OCI-LY3 (cell line): ENCODE measurements at regions not wholly inside any gene's neighbourhood (a gene's known extent, or its start where the extent isn't known, plus 50 kb on each side); places are given as distances from the start of the nearest gene placed in this dataset.

Source experiments
- CTCF ChIP-seq: fragments of 200-600, 300-600 bp; sonication (generic); IDR thresholded peaks from 2 replicates; pipeline ENCODE4 v1.5.1; 2014; ENCODE audit warnings: antibody characterized with exemption, low read length, low read depth
- EZH2phosphoT487 ChIP-seq: fragments of 200-600 bp; shearing (Covaris generic); IDR thresholded peaks from 2 replicates; pipeline ENCODE4 v1.6.1; 2018; ENCODE audit warnings: antibody characterized with exemption, mixed run types, low read depth

- TF ChIP-seq CTCF (no peak), EZH2phosphoT487 (no peak)
Observed at GRCh38 chr7:47080816-47081215, 501.1 kb downstream of the TNS3 start.
